Cardiac muscle cell (in vitro differentiated cells and primary cell): ENCODE measurements at regions not wholly inside any gene's neighbourhood (a gene's known extent, or its start where the extent isn't known, plus 50 kb on each side); places are given as distances from the start of the nearest gene placed in this dataset.
"Not testable (repeated sequence)": the region's sequence is repeated elsewhere in the genome, so short reads cannot be mapped to it uniquely, and the experiment has no call there.

Source experiments
- DNase-seq, 2 donors: peaks; one replicate each; pipeline versions ENCODE4 v3.0.0 to v3.0.0-alpha.2; 2010 to 2017; ENCODE audit warnings: low read depth in 1 of 2, low spot score in 1 of 2
- H3K27ac ChIP-seq: fragments of 200-600 bp; sonication (generic); 2 replicates; pipeline ENCODE4 v1.5.1; 2016
- H3K27me3 ChIP-seq: fragments of 200-600 bp; sonication (generic); 2 replicates; pipeline ENCODE4 v1.6.0; 2016; ENCODE audit warnings: control low read depth
- H3K36me3 ChIP-seq: fragments of 200-600 bp; sonication (generic); 2 replicates; pipeline ENCODE4 v1.5.1; 2016; ENCODE audit warnings: control low read depth
- H3K4me1 ChIP-seq: fragments of 200-600 bp; sonication (generic); 2 replicates; pipeline ENCODE4 v1.8.1; 2017; ENCODE audit warnings: low read depth, mild to moderate bottlenecking, mixed run types
- H3K4me3 ChIP-seq: fragments of 200-600 bp; sonication (generic); 2 replicates; pipeline ENCODE4 v1.5.1; 2016; ENCODE audit warnings: mild to moderate bottlenecking
- H3K9me3 ChIP-seq: fragments of 200-600 bp; sonication (generic); 2 replicates; pipeline ENCODE4 v1.5.1; 2017; ENCODE audit warnings: low read depth, mild to moderate bottlenecking, control low read depth
- CTCF ChIP-seq: IDR thresholded peaks from 2 replicates; pipeline ENCODE4 v1.5.1; 2012; ENCODE audit warnings: low read depth, mild to moderate bottlenecking, low read length

GRCh38 chr7:56222866-56223265 is 106.6 kb upstream of the NUPR2 start:
- Histone ChIP-seq H3K36me3 (no peaks in the 10 kb centered on the region), H3K27ac (no peak overlapping the region), H3K4me1 (no peaks in the 10 kb centered on the region), H3K4me3 (no peak overlapping the region), H3K9me3 (no peaks in the 10 kb centered on the region), H3K27me3 (no peaks in the 10 kb centered on the region)
- no peak for TF ChIP-seq CTCF
- DNase-seq, result no peak

- TF ChIP-seq CTCF, result no peak
- no peak overlapping the region for H3K27ac ChIP-seq
- peaks cover 4% of the 10 kb centered on the region for H3K9me3 ChIP-seq
- no peaks in the 10 kb centered on the region for H3K36me3 ChIP-seq
- no peak overlapping the region for H3K4me3 ChIP-seq
- no peaks in the 10 kb centered on the region for H3K4me1 ChIP-seq
- no peak for DNase-seq
- no peaks in the 10 kb centered on the region for H3K27me3 ChIP-seq
Measured at GRCh38 chr7:56219017-56219416, 102.8 kb upstream of the NUPR2 start.

GRCh38 chr7:56218510-56218909 is 102.3 kb upstream of the NUPR2 start:
- Histone ChIP-seq H3K4me3 (no peak overlapping the region), H3K36me3 (no peaks in the 10 kb centered on the region), H3K27me3 (no peaks in the 10 kb centered on the region), H3K27ac (no peak overlapping the region), H3K9me3 (peaks cover 4% of the 10 kb centered on the region), H3K4me1 (no peaks in the 10 kb centered on the region)
- no peak for DNase-seq
- no peak for TF ChIP-seq CTCF

GRCh38 chr7:56213574-56213973 is 97.4 kb upstream of the NUPR2 start:
- Histone ChIP-seq H3K27me3 (no peaks in the 10 kb centered on the region), H3K4me1 (no peaks in the 10 kb centered on the region), H3K9me3 (peaks cover 4% of the 10 kb centered on the region), H3K4me3 (no peak overlapping the region), H3K27ac (no peak overlapping the region), H3K36me3 (no peaks in the 10 kb centered on the region)
- TF ChIP-seq CTCF, result no peak
- DNase-seq, result no peak

GRCh38 chr7:56206420-56206819 is 90.2 kb upstream of the NUPR2 start:
- Histone ChIP-seq H3K27me3 (no peaks in the 10 kb centered on the region), H3K27ac (no peak overlapping the region), H3K4me3 (no peak overlapping the region), H3K36me3 (no peaks in the 10 kb centered on the region), H3K4me1 (no peaks in the 10 kb centered on the region), H3K9me3 (no peaks in the 10 kb centered on the region)
- no peak for TF ChIP-seq CTCF
- no peak for DNase-seq

GRCh38 chr7:56199639-56200038 is 83.4 kb upstream of the NUPR2 start:
- no peak for TF ChIP-seq CTCF
- Histone ChIP-seq H3K4me1 (no peaks in the 10 kb centered on the region), H3K9me3 (no peaks in the 10 kb centered on the region), H3K36me3 (no peaks in the 10 kb centered on the region), H3K27me3 (no peaks in the 10 kb centered on the region), H3K27ac (no peak overlapping the region), H3K4me3 (no peak overlapping the region)
- no peak for DNase-seq

- H3K9me3 ChIP-seq, result not testable (repeated sequence)
Measured at GRCh38 chr7:56196195-56196594, 80.0 kb upstream of the NUPR2 start.

More at GRCh38 chr7:56196195-56196594, 80.0 kb upstream of the NUPR2 start:
- H3K4me3 ChIP-seq, H3K27ac ChIP-seq, H3K4me1 ChIP-seq, H3K27me3 ChIP-seq, DNase-seq, H3K36me3 ChIP-seq: not testable (repeated sequence)
